ENCODE measurements at regions not wholly inside any gene's neighbourhood (a gene's known extent, or its start where the extent isn't known, plus 50 kb on each side); places are given as distances from the start of the nearest gene placed in this dataset.

DNA sequence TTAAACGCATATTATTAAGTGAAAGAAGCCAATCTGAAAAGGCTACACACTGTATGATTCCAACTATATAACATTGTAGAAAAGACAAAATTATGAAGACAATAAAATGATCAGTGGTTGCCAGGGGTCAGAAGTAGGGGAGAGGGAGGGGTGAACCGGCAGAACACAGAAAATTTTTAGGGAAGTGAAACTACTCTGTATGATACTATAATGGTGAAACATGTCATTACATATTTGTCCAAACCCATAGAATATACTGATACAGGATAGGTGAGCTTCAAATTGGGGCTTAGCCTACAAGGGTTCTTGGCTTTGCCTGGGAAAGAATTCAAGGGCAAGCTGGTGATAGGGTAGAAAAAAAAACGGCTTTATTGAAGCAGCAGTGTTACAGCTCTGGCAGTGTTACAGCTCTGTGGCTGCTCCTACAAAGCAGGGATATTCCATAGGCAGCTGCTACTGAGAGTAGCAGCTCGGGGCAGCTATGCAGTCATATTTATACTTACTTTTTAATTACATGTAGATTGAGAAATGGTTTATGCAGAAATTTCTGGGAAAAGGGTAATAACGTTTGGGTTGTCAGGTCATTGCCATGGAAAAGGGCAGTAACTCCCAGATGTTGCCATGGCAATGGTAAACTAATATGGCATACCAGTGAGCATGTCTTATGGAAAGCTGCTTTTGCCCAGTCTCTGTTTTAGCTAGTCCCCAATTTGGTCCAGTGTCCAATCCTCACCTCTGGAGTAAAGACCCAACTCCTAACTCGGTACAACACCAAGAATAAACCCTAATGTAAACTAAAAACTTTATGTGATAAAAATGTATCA is 125.1 kb upstream of the SLC25A36 start:
- no peak for DNase-seq

DNA sequence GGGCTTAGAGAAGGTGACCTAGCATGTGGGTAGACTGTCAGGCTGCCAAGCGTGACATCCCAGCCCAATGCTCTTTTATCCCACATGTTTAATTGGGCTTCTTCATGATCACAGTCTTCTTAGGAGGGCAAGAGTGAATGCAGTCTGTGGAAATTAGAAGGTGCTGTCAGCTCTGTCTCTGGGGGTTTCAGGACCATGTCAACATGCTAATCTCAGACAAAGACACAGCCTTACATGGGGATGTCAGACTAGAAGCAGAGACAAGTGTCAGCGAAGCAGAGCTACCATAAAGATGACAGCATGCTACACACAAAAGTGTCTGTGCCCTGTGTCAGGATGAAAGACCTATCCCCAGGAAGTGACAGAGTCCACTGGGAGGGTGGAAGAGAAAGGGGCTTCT is 120.1 kb upstream of the SLC25A36 start:
- DNase-seq, result no peak

DNA sequence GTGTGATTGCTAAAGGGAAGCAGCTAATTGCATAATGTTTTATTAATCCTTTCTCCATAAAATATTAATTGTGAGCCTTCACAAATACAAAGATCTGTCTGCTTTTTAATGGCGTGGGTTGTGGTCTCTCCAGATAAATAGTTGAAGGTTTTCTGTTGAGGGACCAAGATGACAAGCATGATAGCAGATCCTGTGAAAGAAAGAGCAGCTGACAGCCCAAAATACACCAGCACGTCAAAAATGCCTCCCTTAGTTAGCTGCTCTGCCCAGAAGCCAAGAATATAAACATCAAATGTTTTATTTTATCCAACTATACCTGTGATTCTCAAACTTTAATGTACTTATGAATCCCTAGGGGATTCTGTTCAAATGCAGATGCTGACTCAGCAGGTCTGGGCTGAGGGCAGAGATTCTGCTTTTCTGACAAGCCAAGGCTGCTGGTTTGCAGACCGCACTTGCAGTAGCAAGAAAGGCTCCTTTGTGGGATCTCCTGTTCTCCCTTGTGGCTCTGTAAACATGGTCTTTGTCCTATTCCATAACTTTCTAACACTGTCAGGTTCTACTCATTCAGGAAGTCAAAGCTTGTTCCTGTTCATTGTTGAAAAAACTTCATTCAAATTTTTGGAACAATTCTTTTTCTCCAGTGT is 119.1 kb upstream of the SLC25A36 start:
- no peak for DNase-seq

DNA sequence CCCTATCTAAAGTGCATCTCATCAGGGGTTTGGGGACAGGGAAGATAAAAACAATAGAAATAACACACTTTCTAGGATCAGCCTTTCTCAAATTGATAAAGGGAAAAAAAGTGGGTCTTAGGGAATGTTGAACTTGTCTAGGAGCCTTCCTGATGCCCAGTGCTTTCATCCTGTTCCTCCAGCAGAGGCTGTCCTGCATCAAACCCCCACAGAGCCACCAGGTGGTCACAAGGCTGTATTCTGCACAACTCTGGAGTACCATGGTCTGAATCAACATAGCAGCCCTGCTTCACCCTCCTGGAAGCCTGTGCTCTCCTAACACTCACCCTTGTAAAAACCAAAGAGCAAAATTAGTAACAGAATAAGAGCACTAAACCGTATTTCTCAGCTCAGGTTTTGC is 118.5 kb upstream of the SLC25A36 start:
- no peak for DNase-seq

DNA sequence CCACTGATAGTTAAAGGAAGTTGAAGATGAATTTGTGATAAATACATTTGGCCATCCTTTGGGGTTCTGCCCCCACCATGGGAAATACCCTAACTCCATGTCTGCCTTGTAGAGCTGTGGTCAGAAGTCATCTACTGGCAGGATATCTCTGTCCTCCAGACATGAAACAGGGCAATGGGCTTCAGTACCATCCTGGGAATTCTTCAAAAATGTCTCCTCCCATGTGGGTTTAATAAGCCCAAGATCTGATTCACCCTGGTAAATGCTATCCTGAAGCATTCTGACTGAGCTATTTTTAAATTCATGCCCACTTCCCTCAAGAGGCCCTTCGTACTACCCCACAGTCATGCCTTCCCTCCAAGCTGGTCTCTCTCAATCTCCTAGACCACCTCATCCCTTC is 113.7 kb upstream of the SLC25A36 start:
- DNase-seq, result no peak

DNA sequence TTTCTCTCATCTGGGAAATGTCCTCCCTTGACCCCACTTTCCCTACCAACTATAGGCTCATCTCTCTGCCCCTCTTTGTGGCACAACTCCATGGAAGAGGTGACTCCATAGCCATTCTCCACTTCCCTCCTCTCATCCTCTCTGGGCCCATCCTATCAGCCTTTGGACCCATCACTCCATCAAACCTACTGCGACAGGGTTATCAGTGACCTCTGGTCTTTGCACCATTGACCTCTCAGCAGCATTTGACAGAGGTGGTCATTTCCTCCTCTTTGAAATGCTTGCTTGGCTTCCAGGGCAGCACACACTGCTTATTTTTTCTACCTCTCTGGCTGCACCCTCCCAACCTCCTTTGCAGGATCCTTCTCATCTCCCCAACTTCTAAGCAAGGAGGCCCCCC is 113.1 kb upstream of the SLC25A36 start:
- DNase-seq, result no peak

DNA sequence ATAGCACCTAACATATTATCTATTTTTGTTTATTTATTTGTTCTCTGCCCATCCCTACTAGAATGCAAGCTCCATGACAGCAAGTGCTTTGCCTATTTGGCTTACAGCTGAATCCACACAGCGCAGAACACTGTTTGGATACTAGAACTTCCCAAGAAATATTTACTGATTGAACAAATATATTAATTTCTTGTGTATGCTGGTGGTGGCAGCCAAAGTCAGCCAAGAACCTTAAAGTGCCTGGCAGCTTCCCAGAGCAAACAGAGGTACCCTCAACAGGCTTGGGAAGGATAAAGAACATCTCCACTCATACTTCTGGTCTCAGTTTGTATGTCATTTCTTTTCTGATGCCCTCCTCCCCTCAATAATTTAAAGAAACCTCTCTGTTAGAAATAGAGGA is 111.8 kb upstream of the SLC25A36 start:
- no peak for DNase-seq

DNA sequence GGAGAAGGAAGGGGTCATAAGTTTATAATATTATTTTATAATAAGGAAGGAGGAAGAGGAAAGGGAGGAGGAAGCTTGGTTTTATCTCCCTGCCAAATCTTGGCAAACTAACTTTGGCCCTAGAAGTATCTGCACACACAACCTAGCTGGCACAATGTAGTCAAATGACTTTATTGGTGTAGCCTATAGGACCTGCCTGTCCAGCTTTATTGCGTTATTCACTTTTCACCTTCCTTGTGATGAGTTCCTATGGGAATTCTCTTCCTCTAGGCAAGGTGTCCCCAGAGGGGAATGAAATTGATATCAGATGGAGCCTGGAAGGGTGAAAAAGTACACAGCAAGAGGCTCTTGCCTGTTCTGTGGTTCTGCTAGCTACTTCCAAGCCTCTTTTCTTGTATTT is 111.2 kb upstream of the SLC25A36 start:
- no peak for DNase-seq

DNA sequence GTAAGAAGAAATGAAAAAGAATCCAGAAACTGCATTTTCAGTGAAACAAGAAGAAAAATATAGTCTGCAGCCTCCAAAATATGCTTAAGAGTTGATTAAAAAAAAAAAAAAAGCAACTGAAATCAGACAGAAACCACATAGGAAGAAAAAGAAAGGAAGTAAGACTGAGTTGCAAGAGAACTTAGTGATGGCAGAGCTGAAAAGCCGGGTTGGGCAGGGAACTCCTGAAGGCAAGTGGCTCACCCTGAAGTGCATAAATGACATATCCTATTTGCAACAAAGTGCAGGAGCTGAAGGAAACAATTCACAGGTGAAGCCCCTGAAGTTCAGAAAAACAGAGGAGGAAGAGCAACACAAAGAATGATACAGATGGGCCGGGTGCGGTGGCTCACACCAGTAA is 108.8 kb upstream of the SLC25A36 start:
- DNase-seq, result no peak

DNA sequence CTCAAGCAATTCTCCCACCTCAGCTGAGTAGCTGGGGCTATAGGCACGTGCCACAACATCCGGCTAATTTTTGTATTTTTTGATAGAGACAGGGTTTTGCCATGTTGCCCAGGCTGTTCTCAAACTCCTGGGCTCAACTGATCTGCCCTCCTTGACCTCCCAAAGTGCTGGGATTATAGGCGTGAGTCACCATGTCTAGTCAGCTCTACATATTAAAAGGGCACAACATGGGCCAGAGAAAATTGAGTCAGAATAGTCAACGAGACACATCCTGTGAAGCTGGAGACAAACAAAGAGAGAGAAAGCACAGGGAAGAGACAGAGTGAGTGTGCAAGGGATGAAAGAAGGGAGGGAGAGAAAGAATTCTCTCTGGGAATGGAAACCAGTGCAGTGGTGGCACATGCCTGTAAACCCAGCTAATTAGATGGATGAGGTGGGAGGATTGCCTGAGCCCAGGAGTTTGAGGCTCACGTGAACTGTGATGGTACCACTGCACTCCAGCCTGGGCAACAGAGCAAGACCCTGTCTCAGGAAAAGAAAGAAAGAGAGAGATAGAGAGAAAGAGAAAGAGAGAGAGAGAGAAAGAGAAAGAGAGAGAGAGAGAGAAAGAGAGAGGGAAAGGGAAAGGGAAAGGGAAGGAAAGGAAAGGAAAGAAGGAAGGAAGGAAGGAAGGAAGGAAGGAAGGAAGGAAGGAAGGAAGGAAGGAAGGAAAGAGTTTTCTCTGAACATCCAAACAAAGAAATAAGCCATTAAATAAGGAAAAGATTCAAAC is 107.2 kb upstream of the SLC25A36 start:
- peak; percentile 8 for DNase-seq

DNA sequence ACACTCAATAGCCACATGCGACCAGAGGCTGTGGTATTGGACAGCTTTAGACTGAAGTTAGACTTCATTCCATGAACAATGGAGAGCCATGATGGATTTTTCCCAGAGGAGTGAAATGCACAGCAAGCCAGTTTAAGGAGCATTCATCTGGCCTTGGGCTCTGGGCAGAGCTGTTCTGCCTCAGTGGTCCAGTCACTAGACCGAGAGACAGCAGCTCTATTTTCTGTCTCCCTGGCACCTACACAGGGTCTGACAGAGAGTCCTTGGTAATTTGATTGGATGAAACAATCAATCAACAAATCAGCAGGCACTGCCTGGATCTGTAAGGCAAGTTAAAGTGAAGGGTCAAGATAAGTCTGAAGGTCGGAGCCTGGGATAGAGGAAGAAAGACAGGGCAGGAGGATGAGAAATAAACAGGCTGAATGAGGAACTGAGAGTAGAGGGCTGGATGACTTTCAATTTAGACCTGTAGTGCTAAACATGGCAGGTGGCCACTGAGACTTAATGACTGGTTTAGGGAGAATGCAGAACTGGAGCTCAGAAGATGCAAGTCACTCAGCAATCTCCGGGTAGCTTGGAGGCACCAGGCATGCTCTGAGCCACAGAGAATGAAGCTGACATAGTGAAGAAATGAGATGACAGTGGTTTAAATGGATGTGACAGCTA is 98.5 kb upstream of the SLC25A36 start:
- no peak for DNase-seq

DNA sequence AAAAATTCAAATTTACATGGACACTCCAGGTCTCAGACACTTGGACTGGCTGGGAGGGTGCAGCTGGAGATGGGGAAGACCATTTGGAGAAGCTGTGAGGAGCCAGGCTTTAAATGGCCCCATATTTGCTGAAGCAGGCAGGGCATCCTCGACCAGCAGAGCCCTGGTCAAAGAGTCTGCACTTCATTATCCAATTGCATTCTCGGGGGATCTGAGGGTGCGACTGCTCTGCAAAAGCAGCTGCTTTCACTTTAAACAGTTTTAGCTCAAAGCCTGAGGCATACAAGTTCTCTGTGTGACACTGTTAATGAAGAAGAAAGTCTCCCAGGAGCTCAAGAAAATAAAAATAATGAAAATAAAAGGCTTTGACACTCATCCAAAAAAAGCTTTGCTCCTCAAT is 98.0 kb upstream of the SLC25A36 start:
- DNase-seq, result no peak

DNA sequence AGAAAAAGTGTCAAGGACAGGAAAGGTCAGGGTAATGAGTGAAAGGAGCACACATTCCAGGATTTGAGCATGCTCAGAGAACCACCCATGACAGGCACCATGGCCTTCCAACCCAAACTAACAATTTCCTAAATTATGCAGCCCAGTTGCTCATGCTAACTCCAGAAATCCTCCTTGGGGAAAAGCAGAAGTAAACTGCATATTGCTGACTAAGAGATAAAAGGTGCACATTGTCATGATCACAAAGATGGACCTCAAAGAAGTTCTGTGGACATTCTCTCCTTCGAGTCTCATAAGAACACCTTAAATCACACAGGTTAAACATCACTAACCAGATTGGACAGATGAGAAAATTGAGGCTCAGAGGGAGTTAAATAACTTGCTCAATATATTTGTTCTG is 97.6 kb upstream of the SLC25A36 start:
- DNase-seq, result no peak

DNA sequence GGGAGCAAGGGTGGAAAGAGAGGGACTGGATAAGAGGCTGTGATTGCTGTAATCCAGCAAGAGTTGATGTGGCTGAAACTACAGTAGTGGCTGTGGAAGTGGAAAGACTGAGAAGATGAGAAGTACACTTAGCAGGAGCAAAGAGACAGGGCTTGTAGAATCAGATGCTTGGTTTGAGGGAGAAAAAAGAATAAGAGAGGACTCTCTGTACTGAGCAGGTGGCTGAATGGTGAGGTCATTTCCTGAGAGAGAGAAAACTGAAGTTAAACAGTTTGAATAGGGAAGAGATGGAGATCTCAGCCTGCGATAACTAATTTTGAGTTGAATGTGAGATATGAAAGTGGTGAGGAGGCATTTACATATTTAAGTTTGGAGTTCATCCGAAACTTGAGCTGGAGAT is 95.8 kb upstream of the SLC25A36 start:
- no peak for DNase-seq

DNA sequence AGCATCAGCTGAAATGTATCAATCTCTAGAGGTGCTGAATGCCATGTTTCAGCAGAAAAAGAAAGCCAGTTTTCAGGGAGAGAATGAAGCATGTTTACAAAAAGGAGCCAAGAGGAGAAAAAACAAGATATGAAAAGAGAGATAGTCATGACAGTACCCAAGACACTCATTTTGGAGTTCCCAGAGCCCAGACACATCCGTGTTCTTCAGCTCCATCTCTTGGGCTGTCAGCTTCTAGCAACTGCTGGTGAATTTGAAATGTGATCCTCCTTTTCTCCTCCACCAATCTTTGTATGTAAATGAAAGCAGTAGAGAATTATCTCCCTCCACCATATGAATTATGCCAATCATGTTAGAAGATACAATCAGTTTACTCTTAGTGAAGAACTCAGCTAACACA is 93.0 kb upstream of the SLC25A36 start:
- no peak for DNase-seq

DNA sequence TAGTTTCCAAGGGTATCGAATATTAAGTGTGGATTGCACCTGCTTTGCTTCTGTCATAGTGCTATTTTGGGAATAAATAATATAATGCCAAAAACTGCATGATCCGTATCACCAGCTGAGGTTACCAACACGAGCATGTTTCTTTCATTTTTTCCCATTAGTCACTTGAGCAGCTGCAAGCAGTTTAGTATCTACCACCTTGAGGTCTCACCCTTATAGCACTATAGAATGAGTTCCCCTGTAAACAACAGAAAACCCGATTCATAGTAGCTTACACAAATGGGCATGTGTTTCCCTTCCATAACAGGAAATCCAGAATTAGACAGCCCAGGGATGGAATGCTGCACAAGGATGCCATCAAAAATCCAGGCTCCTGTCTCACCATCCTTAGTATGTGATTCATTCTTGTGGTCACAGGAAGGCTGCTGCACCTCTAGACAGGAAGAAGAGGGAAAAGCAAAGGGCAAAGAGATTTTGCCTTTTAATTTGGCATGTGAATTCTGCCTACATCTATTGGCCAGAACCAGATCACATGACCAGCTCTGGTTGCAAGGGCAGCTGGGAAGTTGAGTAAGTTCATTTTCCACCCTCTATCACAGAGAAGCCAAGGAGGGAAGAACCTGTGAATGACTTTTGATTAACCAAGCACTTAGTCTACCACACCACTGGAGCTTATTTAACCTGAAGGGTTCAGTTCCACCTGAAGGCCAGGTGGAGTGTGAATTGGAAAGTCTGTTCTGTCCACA is 91.3 kb upstream of the SLC25A36 start:
- DNase-seq, result peak; percentile 3

DNA sequence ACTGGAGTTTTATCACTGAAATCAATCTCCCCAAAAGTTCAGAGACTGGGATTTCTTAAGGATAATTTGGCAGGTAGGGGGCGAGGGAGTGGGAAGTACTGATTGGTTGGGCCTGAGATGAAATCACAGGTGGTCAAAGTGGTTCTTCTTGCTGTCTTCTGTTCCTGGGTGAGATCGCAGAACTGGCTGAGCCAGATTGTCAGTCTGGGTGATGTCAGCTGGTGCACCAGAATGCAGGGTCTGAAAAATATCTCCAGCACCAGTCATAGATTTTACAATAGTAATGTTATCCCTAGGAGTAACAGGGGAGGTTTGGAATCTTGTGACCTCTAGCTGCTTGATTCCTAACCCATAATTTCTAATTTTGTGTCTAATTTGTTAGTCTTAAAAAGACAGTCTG is 86.7 kb upstream of the SLC25A36 start:
- no peak for DNase-seq

DNA sequence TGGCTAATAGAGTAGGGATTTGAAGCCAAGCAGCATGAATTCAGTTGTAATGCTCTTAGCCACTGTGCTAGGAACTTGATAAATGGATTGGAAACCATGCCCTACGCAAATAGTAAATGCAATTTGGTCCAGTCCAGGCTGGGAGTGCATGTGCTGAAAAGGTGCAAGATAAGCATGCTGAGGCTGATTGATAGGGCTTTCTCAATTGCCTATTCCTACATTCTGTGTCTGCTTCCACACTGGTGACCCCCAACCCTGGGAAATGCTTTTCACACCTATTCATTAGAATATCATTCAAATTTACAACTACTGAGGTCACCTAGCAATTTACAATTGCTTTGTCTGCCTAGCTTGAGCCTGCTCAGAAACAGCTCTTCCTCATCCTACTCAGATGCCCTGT is 84.7 kb upstream of the SLC25A36 start:
- no peak for DNase-seq

DNA sequence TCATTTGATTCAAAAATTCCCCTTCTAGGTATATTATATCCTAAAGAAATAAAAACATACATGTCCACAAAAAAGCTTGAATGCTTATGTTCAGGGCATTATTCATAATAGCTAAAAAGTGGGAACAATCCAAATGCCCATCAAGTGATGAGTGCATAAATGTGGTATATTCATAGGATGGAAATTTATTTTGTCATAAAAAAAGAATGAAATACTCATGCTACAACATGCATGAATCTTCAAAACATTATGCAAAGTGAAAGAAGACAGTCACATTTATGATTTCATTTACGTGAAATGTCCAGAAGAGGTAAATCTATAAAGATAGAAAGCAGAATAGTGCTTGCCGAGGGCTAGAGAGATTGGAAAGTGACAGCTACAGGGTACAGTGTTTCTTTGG is 83.6 kb upstream of the SLC25A36 start:
- no peak for DNase-seq

DNA sequence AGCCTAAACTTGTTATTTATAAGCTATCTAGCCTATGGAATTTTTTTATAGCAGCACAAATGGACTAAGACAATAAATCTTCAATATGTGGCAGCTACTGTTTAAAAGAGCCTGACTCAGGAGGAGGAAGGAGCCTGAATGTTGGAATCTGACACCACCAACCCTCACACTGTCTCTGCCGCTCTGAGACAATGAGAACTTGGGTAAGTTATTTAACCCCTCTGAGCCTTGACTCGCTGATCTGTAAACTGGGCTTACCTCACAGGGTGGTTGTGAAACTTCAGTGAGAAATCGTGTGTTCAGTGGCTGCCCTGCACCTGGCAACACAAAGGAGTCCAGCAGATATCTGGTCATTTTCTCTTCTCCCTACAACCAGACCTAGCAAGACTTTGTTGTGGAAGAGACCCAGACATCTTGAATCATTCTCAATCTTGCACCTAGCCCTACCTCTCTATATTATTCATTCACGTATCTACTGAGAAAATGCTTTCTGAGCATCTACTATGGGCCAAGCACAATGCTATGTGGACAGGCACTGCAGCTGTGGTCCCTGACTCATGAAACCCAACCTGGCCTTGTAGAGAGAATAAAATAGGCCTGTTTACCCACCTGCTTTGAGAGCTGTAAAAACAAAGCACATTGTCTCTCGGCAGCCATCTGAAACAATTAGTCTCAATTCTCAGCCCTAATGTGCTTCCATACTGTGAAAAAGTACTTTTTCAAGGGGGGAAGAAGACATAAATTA is 81.9 kb upstream of the SLC25A36 start:
- DNase-seq, result no peak

DNA sequence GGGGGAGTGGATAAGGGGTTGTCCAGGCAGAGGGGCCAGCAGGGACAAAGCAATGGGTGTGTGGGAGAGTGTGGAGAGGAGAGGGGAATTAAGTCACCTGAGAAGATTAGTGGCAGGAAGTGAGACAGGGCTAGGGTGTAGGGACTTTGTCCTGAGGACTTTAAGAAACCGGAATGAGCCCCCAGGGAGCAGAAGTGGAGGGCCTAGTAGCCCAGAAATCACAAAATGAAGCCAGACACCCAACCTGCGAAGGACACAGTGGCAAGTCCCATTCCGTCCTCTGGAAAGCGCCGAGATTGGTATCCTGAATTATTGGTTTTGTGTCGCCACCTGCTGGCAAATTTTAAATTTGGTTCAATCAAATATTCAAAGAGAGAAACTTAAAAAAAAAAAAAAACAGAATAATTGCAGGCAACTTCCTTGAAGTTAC is 78.0 kb upstream of the SLC25A36 start:
- peak; percentile 52 for DNase-seq

DNA sequence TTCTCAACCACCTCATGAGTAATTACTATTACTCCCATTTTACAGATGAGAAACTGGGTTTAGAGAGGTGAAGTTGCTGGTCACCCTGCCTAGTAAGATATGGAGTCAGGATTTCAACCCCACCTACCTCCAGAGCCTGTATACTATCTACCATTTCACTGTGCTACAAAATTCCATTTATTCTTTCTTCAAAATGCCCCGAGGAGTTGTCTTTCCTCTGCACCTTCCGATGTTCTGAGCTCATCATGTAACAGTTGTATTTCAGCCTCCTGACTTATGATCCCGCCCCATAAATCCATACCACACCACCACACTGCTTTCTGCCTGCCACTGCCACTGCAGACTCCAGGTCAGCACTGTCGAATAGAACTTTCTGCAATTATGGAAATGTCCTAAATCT is 71.3 kb upstream of the SLC25A36 start:
- no peak for DNase-seq
